ENCODE measurements at regions not wholly inside any gene's neighbourhood (a gene's known extent, or its start where the extent isn't known, plus 50 kb on each side); places are given as distances from the start of the nearest gene placed in this dataset.

DNA sequence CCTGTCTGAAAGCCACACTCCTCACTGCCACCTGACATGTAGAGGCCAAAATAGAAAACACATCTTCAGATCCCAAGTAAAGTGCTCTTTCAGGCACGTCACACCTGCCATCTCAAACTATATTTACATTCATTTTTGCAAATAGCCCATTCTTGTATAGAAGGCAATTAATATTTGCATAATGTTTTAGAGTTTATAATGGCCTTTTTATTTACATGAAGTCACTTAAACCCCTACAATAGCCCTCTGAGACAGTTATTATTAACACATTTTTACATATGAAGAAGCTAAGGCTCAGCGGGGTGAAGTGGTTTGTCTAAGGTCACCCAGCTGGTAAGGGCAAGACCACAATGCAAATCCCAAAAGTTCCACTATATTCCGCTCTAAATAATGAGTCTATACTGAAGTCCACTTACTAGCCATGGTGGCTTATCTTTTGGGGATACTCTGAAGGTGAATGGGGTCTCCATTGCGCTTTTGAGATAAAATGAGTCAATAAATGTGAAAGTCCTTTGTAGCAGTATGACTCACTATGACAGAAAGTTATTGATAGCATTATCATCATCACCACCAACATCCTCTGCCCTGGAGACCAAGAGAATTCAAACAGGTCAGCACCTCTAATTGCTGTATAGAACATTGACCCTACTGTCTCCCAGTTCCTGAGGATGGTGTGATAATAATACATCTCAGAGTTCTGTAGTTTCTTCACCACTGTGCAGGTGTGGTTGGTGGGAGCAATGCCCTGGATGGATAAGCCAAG is 155.9 kb upstream of the BCL6 start:
- Histone ChIP-seq H3K79me2 (ENCODE audit: control insufficient read depth, insufficient read depth, low read length, unreplicated experiment) (no peaks in the 10 kb centered on the region), H3K4me1 (ENCODE audit: control insufficient read depth, insufficient read depth, low read length, unreplicated experiment) (peaks cover 3% of the 10 kb centered on the region), H2AFZ (ENCODE audit: low read length, unreplicated experiment) (no peak overlapping the region), H3K27me3 (ENCODE audit: insufficient read depth, low read length) (peaks cover 15% of the 10 kb centered on the region; the same call in 1 of the 2 replicates), H3K4me3 (ENCODE audit: low read depth, low read length) (no peak overlapping the region), H3K36me3 (ENCODE audit: insufficient read depth, low read length) (no peaks in the 10 kb centered on the region), H3K27ac (ENCODE audit: low read depth, low read length) (no peak overlapping the region)

DNA sequence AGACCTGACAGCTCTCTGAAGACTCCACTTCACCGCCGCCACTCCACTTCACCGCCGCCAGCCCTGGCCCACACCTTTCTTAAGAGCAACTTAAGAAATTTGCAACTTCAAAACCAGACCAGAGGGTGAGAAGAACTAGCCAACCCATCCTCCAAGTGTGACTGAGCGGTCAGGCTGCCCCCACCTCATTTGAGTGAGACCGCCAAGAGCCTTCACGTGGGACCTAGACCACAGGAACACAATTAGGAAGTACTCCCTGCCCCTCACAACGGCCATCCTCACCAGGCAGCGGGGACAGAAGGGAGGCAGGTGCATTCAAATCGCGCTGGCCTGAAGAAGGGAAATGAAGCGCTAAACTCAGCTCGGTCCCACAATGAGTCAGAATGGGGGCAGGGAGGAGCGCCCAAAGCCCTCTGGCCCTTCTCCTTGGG is 156.8 kb upstream of the BCL6 start:
- Histone ChIP-seq H3K4me1 (ENCODE audit: control insufficient read depth, insufficient read depth, low read length, unreplicated experiment) (peaks cover 3% of the 10 kb centered on the region), H2AFZ (ENCODE audit: low read length, unreplicated experiment) (no peak overlapping the region), H3K36me3 (ENCODE audit: insufficient read depth, low read length) (no peaks in the 10 kb centered on the region), H3K4me3 (ENCODE audit: low read depth, low read length) (no peak overlapping the region), H3K27me3 (ENCODE audit: insufficient read depth, low read length) (peaks cover 15% of the 10 kb centered on the region; the same call in 1 of the 2 replicates), H3K27ac (ENCODE audit: low read depth, low read length) (no peak overlapping the region), H3K79me2 (ENCODE audit: control insufficient read depth, insufficient read depth, low read length, unreplicated experiment) (no peaks in the 10 kb centered on the region)

DNA sequence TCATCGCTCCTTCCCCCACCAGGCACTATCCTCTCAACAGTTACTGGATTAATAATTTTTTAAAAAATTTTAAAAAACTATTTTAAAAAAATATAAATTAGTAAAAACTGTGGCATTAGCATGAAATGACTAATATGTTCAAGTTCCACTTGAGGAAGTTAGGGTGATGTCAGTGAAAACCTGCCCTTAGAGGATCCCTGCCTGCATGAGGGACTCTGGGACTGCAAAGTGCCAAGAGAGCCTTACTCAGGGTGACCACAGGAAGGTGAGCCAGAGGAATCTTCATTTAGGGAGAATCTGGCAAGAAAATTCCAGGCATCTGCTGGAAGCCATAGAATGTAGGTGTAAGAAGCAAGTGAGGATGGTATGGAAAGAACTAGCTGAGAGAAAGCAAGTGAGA is 157.7 kb upstream of the BCL6 start:
- Histone ChIP-seq H3K4me3 (ENCODE audit: low read depth, low read length) (no peak overlapping the region), H3K27me3 (ENCODE audit: insufficient read depth, low read length) (peaks cover 15% of the 10 kb centered on the region; the same call in 1 of the 2 replicates), H3K4me1 (ENCODE audit: control insufficient read depth, insufficient read depth, low read length, unreplicated experiment) (peaks cover 3% of the 10 kb centered on the region), H2AFZ (ENCODE audit: low read length, unreplicated experiment) (no peak overlapping the region), H3K36me3 (ENCODE audit: insufficient read depth, low read length) (no peaks in the 10 kb centered on the region), H3K79me2 (ENCODE audit: control insufficient read depth, insufficient read depth, low read length, unreplicated experiment) (no peaks in the 10 kb centered on the region), H3K27ac (ENCODE audit: low read depth, low read length) (no peak overlapping the region)

DNA sequence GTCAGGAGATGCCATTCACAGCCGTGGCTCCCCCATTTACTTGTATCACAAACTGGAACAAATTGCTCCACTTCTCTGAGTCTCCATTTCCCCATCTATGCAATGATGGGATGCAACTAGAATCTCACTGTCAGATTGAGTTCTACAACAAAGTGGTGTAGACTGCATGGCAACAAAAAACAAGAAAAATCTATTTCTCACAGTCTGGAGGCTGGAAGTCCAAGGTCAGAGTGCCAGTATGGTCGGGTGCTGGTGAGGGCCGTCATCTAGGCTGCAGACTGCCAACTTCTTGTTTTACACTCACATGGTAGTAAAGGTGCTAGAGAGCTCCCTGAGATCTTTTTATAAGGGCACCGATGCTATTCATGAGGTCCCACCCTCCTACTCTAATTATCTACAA is 158.4 kb upstream of the BCL6 start:
- no peak overlapping the region for H3K27ac ChIP-seq (ENCODE audit: low read depth, low read length)
- no peak overlapping the region for H2AFZ ChIP-seq (ENCODE audit: low read length, unreplicated experiment)
- H3K4me3 ChIP-seq (ENCODE audit: low read depth, low read length): no peak overlapping the region
- H3K27me3 ChIP-seq (ENCODE audit: insufficient read depth, low read length): peaks cover 14% of the 10 kb centered on the region; the same call in 1 of the 2 replicates
- peaks cover 3% of the 10 kb centered on the region for H3K4me1 ChIP-seq (ENCODE audit: control insufficient read depth, insufficient read depth, low read length, unreplicated experiment)
- H3K79me2 ChIP-seq (ENCODE audit: control insufficient read depth, insufficient read depth, low read length, unreplicated experiment): no peaks in the 10 kb centered on the region
- H3K36me3 ChIP-seq (ENCODE audit: insufficient read depth, low read length): no peaks in the 10 kb centered on the region

DNA sequence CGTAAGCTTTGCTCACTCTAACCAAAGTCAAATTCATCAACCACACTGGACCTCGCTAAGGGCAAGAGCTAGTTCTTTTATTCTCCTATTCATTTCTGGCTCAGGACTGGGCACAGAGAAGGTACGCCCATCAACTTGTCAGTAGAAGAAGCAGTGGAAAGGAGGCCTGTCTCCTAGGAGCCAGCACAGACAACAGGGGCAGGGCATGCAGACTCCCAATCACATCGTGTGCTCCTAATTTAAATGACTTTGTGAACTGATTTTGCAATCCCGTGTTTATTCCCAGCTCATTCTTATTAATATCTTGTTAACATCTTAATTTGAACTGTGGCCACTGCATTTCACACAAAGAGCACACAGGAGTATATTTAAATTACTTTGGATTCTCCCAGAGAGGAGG is 161.1 kb upstream of the BCL6 start:
- Histone ChIP-seq H2AFZ (ENCODE audit: low read length, unreplicated experiment) (no peak overlapping the region), H3K27ac (ENCODE audit: low read depth, low read length) (no peak overlapping the region), H3K4me1 (ENCODE audit: control insufficient read depth, insufficient read depth, low read length, unreplicated experiment) (peaks cover 1% of the 10 kb centered on the region), H3K27me3 (ENCODE audit: insufficient read depth, low read length) (no peaks in the 10 kb centered on the region; the same call in 1 of the 2 replicates), H3K36me3 (ENCODE audit: insufficient read depth, low read length) (no peaks in the 10 kb centered on the region), H3K79me2 (ENCODE audit: control insufficient read depth, insufficient read depth, low read length, unreplicated experiment) (no peaks in the 10 kb centered on the region), H3K4me3 (ENCODE audit: low read depth, low read length) (no peak overlapping the region)

DNA sequence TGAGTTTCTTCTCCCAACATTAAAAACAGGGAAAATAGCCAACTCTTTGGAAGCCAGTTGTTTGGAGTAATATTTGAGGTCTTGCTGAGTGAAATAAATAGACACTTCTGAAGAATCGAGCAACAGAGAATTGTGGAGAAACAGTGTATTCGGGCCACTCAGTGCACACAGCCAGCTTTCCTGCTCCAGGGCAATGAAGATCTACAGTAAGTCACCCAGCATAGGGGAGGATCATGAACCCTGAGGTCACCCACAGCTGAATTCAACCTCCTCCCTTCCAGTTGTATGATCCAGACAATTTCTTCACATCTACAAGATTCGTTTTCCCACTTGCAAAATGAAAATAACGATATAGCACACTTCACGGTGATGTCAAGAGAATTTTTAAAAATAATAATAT is 161.7 kb upstream of the BCL6 start:
- no peaks in the 10 kb centered on the region for H3K36me3 ChIP-seq (ENCODE audit: insufficient read depth, low read length)
- no peaks in the 10 kb centered on the region; the same call in 1 of the 2 replicates for H3K27me3 ChIP-seq (ENCODE audit: insufficient read depth, low read length)
- H3K79me2 ChIP-seq (ENCODE audit: control insufficient read depth, insufficient read depth, low read length, unreplicated experiment): no peaks in the 10 kb centered on the region
- H3K4me3 ChIP-seq (ENCODE audit: low read depth, low read length): no peak overlapping the region
- H2AFZ ChIP-seq (ENCODE audit: low read length, unreplicated experiment): no peak overlapping the region
- no peak overlapping the region for H3K27ac ChIP-seq (ENCODE audit: low read depth, low read length)
- H3K4me1 ChIP-seq (ENCODE audit: control insufficient read depth, insufficient read depth, low read length, unreplicated experiment): no peaks in the 10 kb centered on the region

DNA sequence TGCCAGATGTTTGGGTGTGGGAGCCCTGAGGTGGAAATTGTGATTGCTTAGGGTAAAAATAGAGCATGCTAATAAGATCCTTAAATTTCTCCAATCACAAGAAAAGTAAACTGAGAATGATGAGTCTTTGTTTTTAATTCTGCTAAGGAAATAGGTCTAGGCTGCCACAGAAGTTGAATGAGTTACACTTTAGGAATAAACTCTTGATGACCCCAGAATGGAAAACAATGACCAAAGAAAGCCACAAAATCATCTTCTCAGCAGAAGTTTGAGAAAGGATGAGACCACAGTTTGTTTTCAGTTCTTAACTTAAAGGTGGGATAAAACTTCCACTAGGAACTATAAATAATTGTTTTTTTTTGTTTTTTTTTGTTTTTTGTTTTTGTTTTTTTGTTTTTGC is 164.6 kb upstream of the BCL6 start:
- Histone ChIP-seq H3K27me3 (ENCODE audit: insufficient read depth, low read length) (no peaks in the 10 kb centered on the region; the same call in 1 of the 2 replicates), H3K4me1 (ENCODE audit: control insufficient read depth, insufficient read depth, low read length, unreplicated experiment) (peaks cover 12% of the 10 kb centered on the region), H2AFZ (ENCODE audit: low read length, unreplicated experiment) (no peak overlapping the region), H3K4me3 (ENCODE audit: low read depth, low read length) (no peak overlapping the region), H3K79me2 (ENCODE audit: control insufficient read depth, insufficient read depth, low read length, unreplicated experiment) (no peaks in the 10 kb centered on the region), H3K36me3 (ENCODE audit: insufficient read depth, low read length) (no peaks in the 10 kb centered on the region), H3K27ac (ENCODE audit: low read depth, low read length) (no peak overlapping the region)

DNA sequence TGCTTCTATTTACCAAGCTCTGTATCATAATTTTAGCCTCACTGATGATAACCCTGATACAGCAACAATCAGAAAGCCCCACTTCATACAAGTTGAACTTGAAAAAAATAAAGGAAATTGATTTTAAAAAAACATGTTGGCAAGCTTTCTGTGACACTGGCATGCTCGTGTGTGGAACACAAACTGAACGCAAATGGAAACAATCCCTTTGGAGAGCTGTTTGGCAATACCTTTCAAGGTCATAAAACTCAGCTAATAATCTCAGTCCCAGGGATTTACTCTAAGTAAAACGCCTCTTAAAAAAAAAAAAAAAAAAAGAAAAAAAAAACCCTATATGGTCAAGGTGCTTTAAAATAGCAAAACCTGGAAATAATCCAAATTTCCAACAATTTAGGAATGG is 166.7 kb upstream of the BCL6 start:
- Histone ChIP-seq H3K4me3 (ENCODE audit: low read depth, low read length) (no peak overlapping the region), H2AFZ (ENCODE audit: low read length, unreplicated experiment) (no peak overlapping the region), H3K79me2 (ENCODE audit: control insufficient read depth, insufficient read depth, low read length, unreplicated experiment) (no peaks in the 10 kb centered on the region), H3K27me3 (ENCODE audit: insufficient read depth, low read length) (no peaks in the 10 kb centered on the region), H3K36me3 (ENCODE audit: insufficient read depth, low read length) (no peaks in the 10 kb centered on the region), H3K27ac (ENCODE audit: low read depth, low read length) (no peak overlapping the region), H3K4me1 (ENCODE audit: control insufficient read depth, insufficient read depth, low read length, unreplicated experiment) (peaks cover 12% of the 10 kb centered on the region)

DNA sequence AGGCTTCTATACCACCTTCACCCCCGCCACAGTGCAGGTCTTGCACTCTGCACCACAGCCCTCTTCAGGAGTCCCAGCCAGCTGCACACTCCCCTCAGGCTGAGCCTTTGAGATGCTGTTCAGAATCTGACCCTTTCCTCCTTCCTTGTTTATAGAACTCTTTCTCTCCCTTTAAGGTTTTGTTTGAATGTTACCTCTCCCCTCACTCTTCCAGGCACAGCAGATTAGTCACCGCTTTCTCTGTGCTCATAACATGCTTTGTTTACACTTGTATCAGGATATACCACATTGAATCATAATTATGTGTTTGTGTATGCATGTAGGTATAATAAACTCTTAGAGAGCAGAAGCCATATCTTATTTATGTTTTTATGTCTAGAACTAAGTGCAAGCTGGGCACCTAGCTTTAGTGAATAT is 168.4 kb upstream of the BCL6 start:
- Histone ChIP-seq H3K36me3 (ENCODE audit: insufficient read depth, low read length) (no peaks in the 10 kb centered on the region), H3K27ac (ENCODE audit: low read depth, low read length) (no peak overlapping the region), H3K4me3 (ENCODE audit: low read depth, low read length) (no peak overlapping the region), H3K79me2 (ENCODE audit: control insufficient read depth, insufficient read depth, low read length, unreplicated experiment) (no peaks in the 10 kb centered on the region), H3K4me1 (ENCODE audit: control insufficient read depth, insufficient read depth, low read length, unreplicated experiment) (peaks cover 12% of the 10 kb centered on the region), H3K27me3 (ENCODE audit: insufficient read depth, low read length) (no peaks in the 10 kb centered on the region), H2AFZ (ENCODE audit: low read length, unreplicated experiment) (no peak overlapping the region)

DNA sequence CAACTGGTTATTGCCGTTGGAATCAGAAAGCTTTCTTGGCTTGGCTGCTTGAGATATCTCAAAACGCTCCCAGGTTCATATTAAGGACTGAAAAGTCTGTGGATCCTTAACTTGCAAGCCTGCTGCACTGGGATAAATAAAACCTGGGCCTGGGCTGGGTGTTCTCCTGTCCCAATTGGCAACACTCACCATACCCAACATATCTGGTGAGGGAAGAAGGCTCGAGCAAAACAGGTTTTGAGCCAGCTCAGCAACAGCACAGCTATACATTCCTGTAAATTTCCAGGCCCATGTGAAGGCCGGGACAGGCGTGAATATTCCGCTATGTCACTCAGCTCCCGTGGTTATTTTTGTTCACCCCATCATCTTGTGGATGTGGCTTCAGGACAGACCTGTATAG is 169.0 kb upstream of the BCL6 start:
- Histone ChIP-seq H3K79me2 (ENCODE audit: control insufficient read depth, insufficient read depth, low read length, unreplicated experiment) (no peaks in the 10 kb centered on the region), H3K27ac (ENCODE audit: low read depth, low read length) (no peak overlapping the region), H2AFZ (ENCODE audit: low read length, unreplicated experiment) (no peak overlapping the region), H3K27me3 (ENCODE audit: insufficient read depth, low read length) (no peaks in the 10 kb centered on the region), H3K4me3 (ENCODE audit: low read depth, low read length) (no peak overlapping the region), H3K36me3 (ENCODE audit: insufficient read depth, low read length) (no peaks in the 10 kb centered on the region), H3K4me1 (ENCODE audit: control insufficient read depth, insufficient read depth, low read length, unreplicated experiment) (peaks cover 12% of the 10 kb centered on the region)

DNA sequence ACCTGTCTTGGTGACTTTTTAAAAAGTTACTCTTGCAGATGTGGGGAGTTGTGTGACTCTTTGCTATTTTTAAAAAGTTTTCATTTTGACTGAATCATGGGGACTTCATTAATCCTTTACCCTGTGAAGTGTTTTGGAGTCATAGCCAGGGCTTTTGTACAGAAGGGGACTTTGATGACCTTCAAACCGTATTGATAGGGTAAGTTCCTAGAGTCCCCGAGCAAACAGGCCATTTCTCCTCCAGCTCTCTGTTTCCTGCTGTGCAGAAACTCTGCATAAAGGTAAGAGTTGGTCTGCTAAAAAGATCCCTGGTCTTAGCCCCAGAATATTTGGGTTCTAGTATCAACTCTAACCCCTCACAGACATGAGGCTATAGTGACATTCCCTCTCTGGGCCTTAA is 170.8 kb upstream of the BCL6 start:
- Histone ChIP-seq H2AFZ (ENCODE audit: low read length, unreplicated experiment) (no peak overlapping the region), H3K27me3 (ENCODE audit: insufficient read depth, low read length) (no peaks in the 10 kb centered on the region), H3K4me1 (ENCODE audit: control insufficient read depth, insufficient read depth, low read length, unreplicated experiment) (peaks cover 12% of the 10 kb centered on the region), H3K4me3 (ENCODE audit: low read depth, low read length) (no peak overlapping the region), H3K27ac (ENCODE audit: low read depth, low read length) (no peak overlapping the region), H3K79me2 (ENCODE audit: control insufficient read depth, insufficient read depth, low read length, unreplicated experiment) (no peaks in the 10 kb centered on the region), H3K36me3 (ENCODE audit: insufficient read depth, low read length) (no peaks in the 10 kb centered on the region)
